Urothelium cell line (cell line): ENCODE measurements at regions not wholly inside any gene's neighbourhood (a gene's known extent, or its start where the extent isn't known, plus 50 kb on each side); places are given as distances from the start of the nearest gene placed in this dataset.
"Not testable (repeated sequence)": the region's sequence is repeated elsewhere in the genome, so short reads cannot be mapped to it uniquely, and the experiment has no call there.

Source experiments
- DNase-seq: peaks from one replicate; pipeline ENCODE4 v3.0.0; 2011; ENCODE audit warnings: low spot score, mixed read lengths
- FAIRE-seq: peaks from 2 replicates; lab custom pipeline; 2011; peaks lifted over from hg19 to GRCh38; lab: Jason Lieb, UNC

DNA sequence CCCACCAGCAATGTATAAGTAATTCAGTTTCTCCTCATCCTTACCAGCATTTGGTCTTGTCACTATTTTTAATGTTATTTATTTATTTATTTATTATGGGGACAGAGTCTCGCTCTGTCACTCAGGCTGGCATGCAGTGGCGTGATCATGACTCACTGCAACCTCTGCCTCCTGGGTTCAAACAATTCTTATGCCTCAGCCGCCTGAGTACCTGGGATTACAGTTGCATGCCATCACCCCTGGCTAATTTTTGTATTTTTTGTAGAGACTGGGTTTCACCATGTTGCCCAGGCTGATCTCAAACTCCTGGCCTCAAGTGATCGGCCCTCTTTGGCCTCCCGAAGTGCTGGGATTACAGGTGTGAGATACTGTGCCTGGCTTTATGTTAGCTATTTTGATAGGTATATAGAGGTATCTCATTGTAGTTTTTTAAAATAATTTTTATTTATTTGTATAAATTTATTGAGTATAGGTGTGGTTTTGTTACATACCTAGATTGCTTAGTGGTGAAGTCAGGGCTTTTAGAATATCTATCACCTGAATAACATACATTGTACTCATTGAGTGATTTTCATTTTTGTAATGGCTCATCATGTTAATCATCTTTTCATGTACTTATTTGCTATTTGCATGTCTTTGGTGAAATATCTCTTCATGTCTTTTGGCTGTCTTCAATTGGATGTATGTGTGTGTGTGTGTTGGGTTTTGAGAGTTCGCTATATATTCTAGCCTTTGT is 53.3 kb downstream of the TANC2 start:
- FAIRE-seq (no peak), DNase-seq (no peak)

GRCh38 chr17:63022567-63022966 is 56.5 kb downstream of the TANC2 start:
- FAIRE-seq = peak; percentile 98
- DNase-seq = no peak

DNA sequence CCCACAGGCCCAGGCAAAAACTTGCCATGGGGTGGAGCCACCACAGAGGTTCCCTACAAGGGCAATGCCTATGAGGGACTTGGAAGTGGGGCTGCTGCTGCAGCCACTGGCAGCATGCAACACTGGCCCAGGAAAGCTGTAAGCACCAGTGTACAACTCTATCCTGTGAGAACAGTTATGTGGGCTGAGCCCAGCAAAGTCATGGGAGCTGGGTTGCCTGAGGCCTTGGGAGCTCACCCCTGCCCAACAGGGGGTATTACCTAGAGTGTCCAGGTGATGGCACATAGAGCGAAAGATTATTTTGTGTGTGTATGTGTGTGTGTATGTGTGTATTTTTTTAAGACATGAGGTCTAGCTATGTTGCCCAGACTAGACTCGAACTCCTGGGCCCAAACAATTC is 57.0 kb downstream of the TANC2 start:
- DNase-seq (no peak), FAIRE-seq (peak; percentile 90)

DNA sequence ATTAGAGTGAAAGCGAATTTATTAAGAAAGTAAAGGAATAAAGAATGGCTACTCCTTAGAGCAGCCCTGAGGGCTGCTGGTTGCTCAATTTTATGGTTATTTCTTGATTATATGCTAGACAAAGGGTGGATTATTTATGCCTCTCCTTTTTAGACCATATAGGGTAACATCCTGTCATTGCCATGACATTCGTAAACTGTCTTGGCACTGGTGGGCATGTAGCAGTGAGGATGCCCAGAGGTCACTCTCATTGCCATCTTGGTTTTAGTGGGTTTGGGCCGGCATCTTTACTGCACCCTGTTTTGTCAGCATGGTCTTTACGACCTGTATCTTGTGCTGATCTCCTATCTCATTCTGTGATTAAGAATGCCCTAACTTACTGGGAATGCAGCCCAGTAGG is 58.2 kb downstream of the TANC2 start:
- FAIRE-seq (no peak), DNase-seq (no peak)

DNA sequence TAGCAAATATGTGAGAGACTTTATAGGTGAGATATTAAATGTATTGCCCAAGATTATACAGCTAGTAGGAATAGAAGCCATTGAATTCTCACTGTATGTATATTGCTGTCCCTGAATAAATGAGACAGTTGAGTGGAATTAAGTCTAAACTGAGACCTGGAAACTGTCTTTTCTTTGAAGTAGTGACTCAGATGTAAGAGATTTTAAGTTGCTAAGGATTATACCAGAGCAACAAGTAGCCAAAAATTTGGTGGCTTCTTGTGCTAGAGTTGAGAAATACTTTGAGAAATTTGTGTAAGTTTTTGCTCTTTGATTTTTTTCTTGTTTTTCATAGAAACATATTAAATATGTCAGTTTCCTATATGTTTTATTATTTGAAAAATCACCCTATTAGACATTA is 58.7 kb downstream of the TANC2 start:
- no peak for FAIRE-seq
- no peak for DNase-seq

DNA sequence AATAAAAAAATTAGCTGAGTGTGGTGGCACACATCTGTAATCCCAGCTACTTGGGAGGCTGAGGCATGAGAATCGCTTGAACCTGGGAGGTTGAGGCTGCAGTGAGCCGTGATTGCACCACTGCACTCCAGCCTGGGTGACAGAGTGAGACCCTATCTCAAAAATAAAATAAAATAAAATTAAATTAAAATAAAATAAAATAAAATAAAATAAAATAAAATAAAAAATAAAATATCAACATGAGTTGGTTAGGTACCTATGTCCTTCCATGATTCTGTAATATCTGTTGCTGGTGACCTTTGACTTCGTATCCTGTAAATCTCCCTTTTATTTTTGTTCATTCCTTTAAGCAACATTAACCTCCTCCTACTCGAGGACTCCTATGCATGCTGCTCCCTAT is 59.6 kb downstream of the TANC2 start:
- not testable (repeated sequence) for FAIRE-seq

DNA sequence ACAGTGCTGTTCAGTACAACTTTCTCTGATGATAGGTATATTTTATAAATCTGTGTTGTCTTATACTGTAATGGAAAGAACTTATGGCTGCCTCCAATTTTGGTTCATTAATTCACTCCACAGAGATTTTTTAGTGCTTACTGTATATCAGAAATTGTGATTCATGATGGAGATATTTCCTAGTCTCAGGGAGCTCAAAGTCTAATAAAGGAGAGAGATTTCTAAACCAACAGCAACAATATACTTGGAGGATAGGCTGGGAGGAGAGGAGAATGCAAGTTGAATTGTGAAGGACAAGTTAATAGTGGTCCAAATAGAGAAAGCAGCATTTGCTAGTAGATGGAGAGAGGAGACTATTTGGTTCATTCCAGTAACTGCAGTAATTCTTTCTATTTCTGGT is 63.5 kb downstream of the TANC2 start:
- FAIRE-seq = no peak

More for the DNA sequence above, 59.6 kb downstream of the TANC2 start:
- not testable (repeated sequence) for DNase-seq

GRCh38 chr17:63032142-63032541 is 66.1 kb downstream of the TANC2 start:
- FAIRE-seq (no peak), DNase-seq (no peak)

More for the DNA sequence above, 63.5 kb downstream of the TANC2 start:
- DNase-seq = no peak

DNA sequence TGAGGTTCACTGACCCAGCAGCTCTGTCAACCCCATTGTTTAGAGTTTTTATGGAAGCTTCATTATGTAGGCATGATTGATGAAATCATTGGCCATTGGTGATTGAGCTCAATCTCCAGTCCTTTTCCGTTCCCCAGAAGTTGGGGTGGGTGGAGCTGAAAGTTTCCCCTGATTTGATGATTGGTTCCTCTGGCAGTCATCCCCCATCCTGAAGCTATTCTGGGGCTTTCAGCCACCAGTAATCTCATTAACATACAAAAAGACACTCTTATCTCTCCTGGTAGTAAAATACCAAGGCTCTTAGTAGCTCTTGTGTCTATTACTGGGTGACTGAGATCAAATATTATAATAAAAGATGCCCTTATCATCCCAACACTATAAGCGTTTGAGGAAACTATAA is 67.1 kb downstream of the TANC2 start:
- FAIRE-seq = no peak
- no peak for DNase-seq

- peak; percentile 23 for DNase-seq
- peak; percentile 79 for FAIRE-seq
Observed at GRCh38 chr17:63035271-63035670, 69.2 kb downstream of the TANC2 start.

DNA sequence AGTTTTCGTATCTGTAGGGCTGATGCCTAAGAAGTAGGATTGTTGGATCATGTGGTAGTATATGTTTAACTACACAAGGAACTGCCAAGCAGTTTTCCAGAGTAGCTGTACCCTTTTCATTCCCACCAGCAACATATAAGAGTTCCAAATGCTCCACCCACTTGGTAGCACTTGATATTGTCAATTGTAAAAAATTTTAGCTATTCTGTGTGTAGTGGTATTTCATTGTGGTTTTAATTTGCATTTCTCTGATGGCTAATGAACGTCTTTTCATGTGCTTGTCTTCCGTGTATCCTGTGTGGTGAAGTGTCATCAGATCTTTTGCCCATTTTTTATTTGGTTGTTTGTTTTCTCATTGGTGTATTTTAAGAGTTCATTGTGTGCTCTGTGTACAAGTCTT is 69.7 kb downstream of the TANC2 start:
- DNase-seq = no peak
- no peak for FAIRE-seq

GRCh38 chr17:63039342-63039741 is 73.3 kb downstream of the TANC2 start:
- DNase-seq (no peak), FAIRE-seq (peak; percentile 89)

DNA sequence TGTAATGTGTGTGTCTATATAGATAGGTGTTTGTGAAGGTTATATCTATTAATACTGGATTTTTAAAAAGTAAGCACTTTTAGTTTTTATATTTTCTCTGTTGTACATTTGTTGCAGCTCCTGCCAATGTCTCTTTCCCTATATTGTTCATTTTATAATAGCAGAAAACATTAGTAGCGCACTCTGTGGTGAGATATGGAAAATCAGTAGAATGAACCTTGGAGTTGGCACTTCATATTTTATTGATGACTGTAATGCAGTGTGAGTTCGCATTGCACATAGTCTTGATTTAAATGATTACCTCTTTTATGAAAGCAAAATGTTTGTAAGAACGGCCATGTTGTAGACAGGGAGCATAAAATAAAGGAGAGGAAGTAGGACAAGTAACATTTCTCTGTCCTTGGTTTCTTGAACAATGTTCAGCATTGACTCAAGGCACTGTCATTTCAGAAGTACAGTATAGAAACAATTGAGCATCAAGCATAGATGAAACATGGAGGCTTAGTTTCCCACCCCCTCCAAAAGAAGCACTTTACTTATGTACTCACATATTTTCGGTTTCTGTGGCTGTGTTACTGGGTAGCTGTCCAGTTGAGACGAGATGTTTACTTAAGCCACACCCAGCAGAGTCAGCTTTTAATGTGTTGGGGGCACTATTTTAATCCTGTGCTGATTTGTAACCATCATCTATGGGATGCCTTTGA is 74.0 kb downstream of the TANC2 start:
- DNase-seq (peak; percentile 40), FAIRE-seq (peak; percentile 96)

GRCh38 chr17:63040816-63041215 is 74.8 kb downstream of the TANC2 start:
- FAIRE-seq (no peak), DNase-seq (no peak)

DNA sequence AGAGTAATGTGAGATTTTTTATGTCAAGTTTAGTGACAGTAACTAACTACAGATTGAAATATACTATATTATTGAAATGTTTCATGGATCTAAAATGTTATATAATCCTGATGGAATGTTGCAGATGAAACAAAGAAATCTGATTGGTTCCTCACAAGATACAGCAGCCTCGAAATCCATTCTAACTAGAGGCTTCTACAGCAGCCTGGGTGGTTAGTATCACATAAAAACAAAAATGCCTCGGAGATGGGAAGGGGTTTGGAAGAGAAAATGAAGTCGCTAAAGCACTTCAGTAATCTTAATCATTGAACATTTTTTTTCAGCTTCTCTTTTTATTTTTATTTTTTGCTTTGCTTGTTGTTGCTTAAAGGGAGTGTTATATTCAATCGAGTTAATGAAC is 75.2 kb downstream of the TANC2 start:
- DNase-seq (no peak), FAIRE-seq (no peak)

- no peak for FAIRE-seq
- no peak for DNase-seq
Observed at GRCh38 chr17:63041722-63042121, 75.7 kb downstream of the TANC2 start.

DNA sequence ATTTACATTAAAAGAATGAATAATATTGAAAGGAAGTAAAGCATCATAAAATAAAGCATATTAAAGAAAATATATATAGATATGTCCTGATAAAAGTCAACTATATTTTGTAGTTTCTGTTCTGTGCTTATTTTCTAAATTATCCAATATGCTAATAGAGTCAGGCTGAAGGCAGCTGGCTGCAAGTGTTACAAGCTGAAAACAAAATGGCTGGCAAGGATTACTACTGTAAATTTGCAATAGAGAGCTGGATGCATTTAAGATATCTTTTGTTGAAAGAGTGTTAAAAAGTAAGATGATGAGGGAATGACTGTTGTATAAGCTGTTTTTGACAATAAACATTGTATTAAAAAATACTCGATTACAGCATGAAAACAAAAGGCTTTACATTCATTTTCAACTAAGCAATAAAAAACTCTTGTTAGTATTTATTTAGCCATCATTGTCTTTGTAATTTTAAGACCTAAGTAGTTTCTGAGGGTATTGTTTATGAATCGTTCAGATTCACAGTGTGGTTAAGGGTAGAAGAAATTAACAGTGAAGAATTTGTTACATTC is 76.3 kb downstream of the TANC2 start:
- DNase-seq (no peak), FAIRE-seq (no peak)

DNA sequence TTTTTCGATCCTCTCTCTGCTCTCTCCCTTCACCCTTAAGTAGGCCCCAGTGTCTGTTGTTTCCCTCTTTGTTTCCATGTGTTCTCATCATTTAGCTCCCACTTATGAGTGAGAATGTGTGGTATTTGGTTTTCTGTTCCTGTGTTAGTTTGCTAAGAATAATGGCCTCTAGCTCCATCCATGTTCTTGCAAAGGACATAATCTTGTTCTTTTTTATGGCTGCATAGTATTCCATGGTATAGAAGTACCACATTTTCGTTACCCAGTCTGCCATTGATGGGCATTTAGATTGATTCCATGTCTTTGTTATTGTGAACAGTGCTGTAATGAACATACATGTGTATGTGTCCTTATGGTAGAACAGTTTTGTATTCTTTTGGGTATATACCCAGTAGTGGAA is 91.5 kb downstream of the TANC2 start:
- not testable (repeated sequence) for DNase-seq
- FAIRE-seq = peak; percentile 72

- DNase-seq (no peak), FAIRE-seq (no peak)
Observed at GRCh38 chr17:63066158-63066813, 100.3 kb downstream of the TANC2 start.

DNA sequence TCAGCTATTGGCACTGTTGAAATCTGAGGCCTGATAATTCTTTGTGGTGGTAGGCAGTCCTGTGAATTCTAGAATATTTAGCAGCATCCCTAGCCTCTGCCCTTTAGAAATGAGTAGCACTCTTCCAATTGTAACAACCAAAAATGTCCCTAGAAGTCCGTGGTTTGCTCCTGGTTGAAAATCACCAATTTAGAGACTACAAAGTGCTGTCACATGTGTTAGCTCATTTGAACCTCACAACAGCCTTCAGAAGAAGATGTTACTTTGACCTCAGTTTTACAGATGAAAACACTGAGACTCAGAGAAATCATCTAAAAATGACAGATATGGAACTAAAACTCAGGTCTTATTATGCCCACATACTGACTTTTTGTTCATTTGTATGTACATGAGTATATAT is 103.2 kb downstream of the TANC2 start:
- FAIRE-seq (peak; percentile 67), DNase-seq (no peak)

DNA sequence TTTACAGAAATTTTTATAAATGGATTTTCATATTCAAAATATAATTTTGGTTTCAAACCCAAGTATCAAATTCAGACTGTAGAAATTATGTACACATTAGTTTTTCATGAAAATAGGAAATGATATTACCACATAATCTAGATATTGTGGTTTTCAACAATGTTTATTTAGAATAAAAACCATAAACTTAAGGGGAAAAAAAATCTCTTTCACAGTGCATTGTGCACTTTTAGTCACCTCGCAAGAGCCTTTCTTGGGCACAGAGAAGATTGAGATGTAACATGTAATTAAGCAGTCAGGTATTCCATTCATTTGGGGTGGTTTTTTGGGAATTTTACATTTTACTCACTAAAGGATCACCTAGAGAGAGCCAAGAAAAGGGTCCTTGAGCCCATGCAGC is 104.0 kb downstream of the TANC2 start:
- FAIRE-seq = no peak
- DNase-seq = no peak

DNA sequence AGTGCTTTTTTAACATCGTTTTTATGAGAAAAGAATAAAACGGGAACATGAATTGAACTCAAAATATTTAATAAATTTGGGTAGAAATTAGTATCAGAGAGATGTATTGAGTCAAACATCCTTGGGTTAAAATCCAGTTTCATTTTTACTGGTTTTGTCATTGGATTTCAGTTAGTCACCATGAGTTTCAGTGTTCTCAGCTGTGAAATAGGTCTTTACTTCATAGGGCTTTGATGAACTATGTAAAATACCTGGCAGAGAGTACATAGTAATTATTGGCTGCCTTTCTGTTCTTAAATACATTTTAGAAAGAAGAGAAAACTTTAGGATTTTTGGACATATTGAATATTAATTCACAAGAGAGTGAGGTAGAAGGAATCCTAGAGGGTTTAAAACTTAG is 105.8 kb downstream of the TANC2 start:
- DNase-seq (no peak), FAIRE-seq (no peak)
